Left renal cortex interstitium (tissue), 4 donors: ENCODE measurements at regions not wholly inside any gene's neighbourhood (a gene's known extent, or its start where the extent isn't known, plus 50 kb on each side); places are given as distances from the start of the nearest gene placed in this dataset.
"Not testable (repeated sequence)": the region's sequence is repeated elsewhere in the genome, so short reads cannot be mapped to it uniquely, and the experiment has no call there.

Experiments
- DNase-seq, 4 donors: peaks; one replicate each; pipeline ENCODE4 v3.0.0-alpha.2; 2013; ENCODE audit warnings: low read depth in 4 of 4, low spot score in 2 of 4, missing footprints in 1 of 4

- DNase-seq = no peak
Measured at GRCh38 chr2:82239176-82239575, 1934.6 kb upstream of the LRRTM1 start.

- no peak for DNase-seq
Measured at GRCh38 chr2:82237994-82238662, 1933.6 kb upstream of the LRRTM1 start.

GRCh38 chr2:82234283-82234874 lies 1929.8 kb upstream of the LRRTM1 start:
- DNase-seq = no peak

GRCh38 chr2:82233806-82234205 lies 1929.3 kb upstream of the LRRTM1 start:
- DNase-seq = no peak

- no peak for DNase-seq
Measured at GRCh38 chr2:82230406-82230805, 1925.9 kb upstream of the LRRTM1 start.

GRCh38 chr2:82226441-82226840 lies 1921.9 kb upstream of the LRRTM1 start:
- DNase-seq = peak; percentile 9 to 47 (median 28)

- DNase-seq = no peak
Measured at GRCh38 chr2:82224301-82224940, 1919.9 kb upstream of the LRRTM1 start.

- DNase-seq = no peak
Measured at GRCh38 chr2:82215212-82215611, 1910.7 kb upstream of the LRRTM1 start.

GRCh38 chr2:82199493-82199852 lies 1894.9 kb upstream of the LRRTM1 start:
- no peak for DNase-seq

- DNase-seq = no peak
Measured at GRCh38 chr2:82198809-82199492, 1894.4 kb upstream of the LRRTM1 start.

- DNase-seq = no peak
Measured at GRCh38 chr2:82182270-82182669, 1877.7 kb upstream of the LRRTM1 start.

GRCh38 chr2:82175210-82175609 lies 1870.7 kb upstream of the LRRTM1 start:
- not testable (repeated sequence) for DNase-seq

- DNase-seq = no peak
Measured at GRCh38 chr2:82172483-82172882, 1867.9 kb upstream of the LRRTM1 start.

GRCh38 chr2:82169379-82169778 lies 1864.8 kb upstream of the LRRTM1 start:
- DNase-seq = no peak

GRCh38 chr2:82165377-82165776 lies 1860.8 kb upstream of the LRRTM1 start:
- DNase-seq = no peak

GRCh38 chr2:82158150-82158549 lies 1853.6 kb upstream of the LRRTM1 start:
- no peak for DNase-seq

- DNase-seq = no peak
Measured at GRCh38 chr2:82155469-82155868, 1850.9 kb upstream of the LRRTM1 start.

- no peak for DNase-seq
Measured at GRCh38 chr2:82143343-82143742, 1838.8 kb upstream of the LRRTM1 start.

GRCh38 chr2:82139979-82140611 lies 1835.5 kb upstream of the LRRTM1 start:
- DNase-seq = peak in 2 of 4 donors; percentile 20 to 52

GRCh38 chr2:82137441-82137840 lies 1832.9 kb upstream of the LRRTM1 start:
- no peak for DNase-seq

- DNase-seq = no peak
Measured at GRCh38 chr2:82128051-82128450, 1823.5 kb upstream of the LRRTM1 start.
